K562 (cell line): ENCODE measurements at regions not wholly inside any gene's neighbourhood (a gene's known extent, or its start where the extent isn't known, plus 50 kb on each side); places are given as distances from the start of the nearest gene placed in this dataset.

Source experiments
- ATAC-seq: fragments of 200-7000 bp; cut with Tn5 transposase; 3 replicates; pipeline ENCODE4 v1.9.1; 2020; ENCODE audit warnings: moderate library complexity
- BruUV-seq: library from RNA; stranded (reverse); fragments of 400-500 nt; replicated peaks from 2 replicates; lab custom pipeline; 2021; lab: Mats Ljungman, UMichigan
- CTCF ChIA-PET: fragments of 300-600 bp; formaldehyde crosslinking; extraction: SDS; loops from one replicate; lab custom pipeline; 2021; ENCODE audit warnings: low intra/inter-chr PET ratio; lab: Yijun Ruan, JAX
- POLR2A ChIA-PET: fragments of 300-600, 350-650 bp; sonication (Branson Sonifier 250); formaldehyde crosslinking; extraction: SDS; loops from one replicate; lab custom pipeline; 2021; ENCODE audit warnings: antibody characterized with exemption, inconsistent platforms; lab: Yijun Ruan, JAX
- DNase-seq, 4 experiments: peaks; one replicate each; pipeline versions ENCODE4 v3.0.0 to v3.0.0-alpha.2; 2011 to 2018; ENCODE audit warnings: low spot score in 3 of 4, mixed read lengths in 3 of 4; ENCODE audit errors: extremely low read depth in 1 of 4
- FAIRE-seq: peaks from 2 replicates; lab custom pipeline; 2011; peaks lifted over from hg19 to GRCh38; lab: Jason Lieb, UNC
- H2AFZ ChIP-seq: 2 replicates; pipeline ENCODE4 v1.6.0; 2011; ENCODE audit warnings: low read depth, low read length, control low read depth, inconsistent platforms
- H3K27ac ChIP-seq: fragments of 200-600 bp; 3 replicates; pipeline ENCODE4 v1.8.0; 2011; ENCODE audit warnings: low read depth, mild to moderate bottlenecking, control low read depth, inconsistent platforms, low read length, moderate library complexity, mixed read lengths; ENCODE audit errors: extremely low read depth
- H3K27me3 ChIP-seq, 2 experiments: fragments of 300-600 bp in 1 of 2; 2 replicates in 1 of 2; 3 replicates in 1 of 2; pipeline versions ENCODE4 v1.6.0 to v1.8.0; 2011; ENCODE audit warnings: inconsistent platforms in 2 of 2, low read length in 2 of 2, mild to moderate bottlenecking in 1 of 2, mixed read lengths in 1 of 2, moderate library complexity in 1 of 2; ENCODE audit not compliant: control insufficient read depth in 2 of 2, insufficient read depth in 2 of 2
- H3K36me3 ChIP-seq: fragments of 300-600 bp; 3 replicates; pipeline ENCODE4 v1.8.0; 2011; ENCODE audit warnings: mild to moderate bottlenecking, low read length, inconsistent platforms; ENCODE audit not compliant: control insufficient read depth, insufficient read depth
- H3K4me1 ChIP-seq, 2 experiments: fragments of 200-600 bp in 1 of 2; replicated peaks in 1 of 2; 2 replicates in 1 of 2; 3 replicates in 1 of 2; pipeline versions ENCODE4 v1.5.1 to v1.8.0; 2011; ENCODE audit warnings: inconsistent platforms in 2 of 2, low read length in 2 of 2, mild to moderate bottlenecking in 1 of 2, mixed read lengths in 1 of 2, moderate library complexity in 1 of 2; ENCODE audit not compliant: control insufficient read depth in 2 of 2, insufficient read depth in 2 of 2
- H3K4me2 ChIP-seq: 2 replicates; pipeline ENCODE4 v1.6.1; 2011; ENCODE audit warnings: low read length, control low read depth, inconsistent platforms, mixed read lengths; ENCODE audit not compliant: insufficient read depth
- H3K4me3 ChIP-seq: fragments of 200-600 bp; sonication (generic), shearing (Covaris generic); 2 replicates; pipeline ENCODE4 v1.5.1; 2016; ENCODE audit warnings: control low read depth, inconsistent platforms
- H3K79me2 ChIP-seq: fragments of 200-600 bp; 3 replicates; pipeline ENCODE4 v1.8.0; 2011; ENCODE audit warnings: low read length, inconsistent platforms; ENCODE audit not compliant: control insufficient read depth, insufficient read depth
- H3K9ac ChIP-seq, 2 experiments: 2 replicates each; pipeline versions ENCODE4 v1.6.0 to v1.6.1; 2011; ENCODE audit warnings: low read depth in 2 of 2, low read length in 2 of 2, control low read depth in 1 of 2, inconsistent platforms in 1 of 2, mild to moderate bottlenecking in 1 of 2, mixed read lengths in 1 of 2; ENCODE audit not compliant: insufficient read depth in 1 of 2
- H3K9me1 ChIP-seq: one replicate; pipeline ENCODE4 v1.6.0; 2011; ENCODE audit warnings: inconsistent platforms, mild to moderate bottlenecking, low read length, moderate library complexity; ENCODE audit not compliant: control insufficient read depth, insufficient read depth
- H3K9me3 ChIP-seq: replicated peaks from 2 replicates; pipeline ENCODE4 v1.5.1; 2011; ENCODE audit warnings: low read depth, low read length, inconsistent platforms; ENCODE audit not compliant: control insufficient read depth, insufficient read depth
- H4K20me1 ChIP-seq: replicated peaks from 2 replicates; pipeline ENCODE4 v1.6.1; 2011; ENCODE audit warnings: low read length, inconsistent platforms, mixed read lengths; ENCODE audit not compliant: control insufficient read depth, insufficient read depth
- BRD4 ChIP-seq: fragments of 200-600 bp; sonication (generic); IDR thresholded peaks from 2 replicates; pipeline ENCODE4 v1.6.1; 2017; ENCODE audit warnings: inconsistent platforms
- CBX3 ChIP-seq, 2 experiments: IDR thresholded peaks; 1 replicate in 1 of 2; 2 replicates in 1 of 2; pipeline ENCODE4 v1.6.1; 2012; ENCODE audit warnings: inconsistent platforms in 2 of 2, low read length in 2 of 2, borderline replicate concordance in 1 of 2, control low read depth in 1 of 2
- ELF2 ChIP-seq: fragments of 250-450 bp; sonication (Bioruptor Pico); IDR thresholded peaks from 2 replicates; pipeline ENCODE4 v1.5.0; 2021; ENCODE audit warnings: mild to moderate bottlenecking
- FIP1L1 ChIP-seq: fragments of 200-400 bp; formaldehyde crosslinking; IDR thresholded peaks from 2 replicates; pipeline ENCODE4 v1.6.1; 2018; ENCODE audit warnings: mild to moderate bottlenecking, low read depth, low read length; ENCODE audit not compliant: poor library complexity, severe bottlenecking
- FOSL1 ChIP-seq: fragments of 200-800 bp; sonication (Bioruptor generic); conservative IDR thresholded peaks from 2 replicates; pipeline ENCODE4 v1.6.1; 2016; ENCODE audit warnings: missing genetic modification characterization, missing compliant biosample characterization
- HDAC6 ChIP-seq: IDR thresholded peaks from 2 replicates; pipeline ENCODE4 v1.6.1; 2012; ENCODE audit warnings: low read depth, mild to moderate bottlenecking, control low read depth, inconsistent platforms, low read length, moderate library complexity
- PRMT5 ChIP-seq: sonication (generic); formaldehyde crosslinking; IDR thresholded peaks from 2 replicates; pipeline ENCODE4 v1.5.0; 2020; ENCODE audit warnings: missing genetic modification reagents
- RFX1 ChIP-seq: fragments of 450-650 bp; IDR thresholded peaks from 2 replicates; pipeline ENCODE4 v1.6.1; 2016; ENCODE audit warnings: mild to moderate bottlenecking, moderate library complexity
- SMAD4 ChIP-seq: fragments of 250-450 bp; sonication (Bioruptor Pico); conservative IDR thresholded peaks from 2 replicates; pipeline ENCODE4 v1.8.0; 2021; ENCODE audit warnings: inconsistent platforms, mild to moderate bottlenecking, moderate library complexity
- TAF15 ChIP-seq: fragments of 200-400 bp; formaldehyde crosslinking; IDR thresholded peaks from 2 replicates; pipeline ENCODE4 v1.6.1; 2017; ENCODE audit warnings: mild to moderate bottlenecking, low read depth, low read length, moderate library complexity
- ZNF311 ChIP-seq: fragments of 250-450 bp; sonication (Bioruptor Pico); IDR thresholded peaks from 2 replicates; pipeline ENCODE4 v1.4.0; 2020; ENCODE audit warnings: mild to moderate bottlenecking, moderate library complexity
- ZNF384 ChIP-seq: IDR thresholded peaks from 2 replicates; pipeline ENCODE4 v1.6.1; 2012; ENCODE audit warnings: low read depth, low read length, improper control_type of control experiment
- WGBS: fragments of 100-300 bp; shearing (Covaris generic); methylation state at CpG from one replicate; pipeline ENCODE4 v1.1.6; 2016; ENCODE audit warnings: low coverage, mixed read lengths; ENCODE audit not compliant: insufficient coverage; ENCODE audit errors: missing lambda C conversion rate; 5-methylcytosine and 5-hydroxymethylcytosine counted together
- in situ Hi-C: fragments of 300-500 bp; cut with MboI; formaldehyde crosslinking; loops from 4 replicates; pipeline ENCODE4 v1.15.0; 2018; ENCODE audit warnings: inconsistent platforms, mixed read lengths
- intact Hi-C: fragments of 100-400 bp; cut with micrococcal nuclease; formaldehyde crosslinking; loops from 2 replicates; pipeline ENCODE4 v1.14.2; 2022
- TF ChIP-seq, protein P1 (sequence below), 2 experiments: fragments of 450-650 bp; IDR thresholded peaks; 2 replicates each; pipeline ENCODE4 v1.6.1; 2016
- TF ChIP-seq, protein P2 (sequence below): fragments of 450-650 bp; formaldehyde crosslinking; IDR thresholded peaks from 2 replicates; pipeline ENCODE4 v1.4.0; 2020; ENCODE audit warnings: mild to moderate bottlenecking, moderate library complexity
- TF ChIP-seq, protein P3 (sequence below): sonication (generic); formaldehyde crosslinking; IDR thresholded peaks from 2 replicates; pipeline ENCODE4 v1.8.0; 2022; ENCODE audit warnings: mild to moderate bottlenecking, missing genetic modification reagents
- TF ChIP-seq, protein P4 (sequence below), 2 experiments: fragments of 450-650 bp in 1 of 2; sonication (generic) in 1 of 2; formaldehyde crosslinking in 1 of 2; IDR thresholded peaks in 1 of 2; conservative IDR thresholded peaks in 1 of 2; 2 replicates each; pipeline versions ENCODE4 v1.6.1 to v1.8.1; 2016 to 2023; ENCODE audit warnings: mild to moderate bottlenecking in 2 of 2, moderate library complexity in 2 of 2, inconsistent platforms in 1 of 2, missing genetic modification reagents in 1 of 2

DNA sequence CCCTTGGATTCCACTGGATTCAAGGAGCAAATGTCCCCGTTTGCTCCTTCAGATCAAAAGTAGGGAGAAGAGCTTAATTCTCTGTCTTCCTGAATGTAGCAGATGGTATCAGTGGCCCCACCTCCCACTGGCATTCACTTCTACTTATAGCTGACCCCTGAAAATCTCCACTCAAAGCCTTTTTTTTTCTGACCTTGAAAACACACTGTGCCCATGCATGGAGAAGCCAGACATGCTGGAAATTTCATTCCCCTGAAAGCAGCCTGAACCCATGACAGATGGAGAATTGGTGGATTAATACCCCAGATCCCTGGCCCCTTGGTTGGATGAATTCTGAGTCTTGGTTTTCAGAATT is 76.6 kb upstream of the UBAC2 start (continued):
- TF ChIP-seq TAF15 (no peak), PRMT5 (CRISPR knock-in tag) (no peak), ZNF311 (CRISPR knock-in tag) (no peak), RFX1 (no peak)
- TF ChIP-seq, all 486 proteins: peak for 0

DNA sequence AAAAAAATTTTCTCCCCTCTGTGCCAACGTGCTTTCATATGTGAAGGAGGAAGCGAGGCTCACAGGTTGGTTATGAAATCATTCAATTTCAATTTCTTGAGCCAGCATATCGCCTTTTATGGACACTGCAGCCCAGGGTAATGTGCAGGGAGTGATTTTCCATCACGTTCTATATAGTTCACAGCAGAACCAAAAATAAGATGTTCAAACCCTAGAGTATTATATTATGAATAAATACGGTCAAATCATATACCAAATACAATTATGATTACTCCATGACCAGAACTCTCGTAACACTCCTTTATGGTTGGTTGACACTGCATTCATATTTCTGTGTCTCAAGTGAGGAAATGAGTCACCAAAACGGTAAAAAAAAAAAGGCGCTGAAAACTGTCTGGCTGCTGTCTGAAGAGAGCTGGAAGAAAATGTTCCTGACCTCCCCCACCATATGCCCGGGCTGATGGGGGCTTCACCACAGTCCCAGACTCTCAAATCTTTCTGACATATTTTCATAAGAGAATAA is 75.8 kb upstream of the UBAC2 start:
- in situ Hi-C loops (no loop called here), intact Hi-C loops (no loop called here)
- FAIRE-seq: no peak
- no peak overlapping the region for H2AFZ ChIP-seq
- POLR2A ChIA-PET: interaction anchor here (0.6 to 0.7 kb wide), 3 partner anchors 10 to 1669 kb away, joined by 3 to 4 read pairs (median 3); no protein-coding TSS in a partner anchor
- H3K4me3 ChIP-seq: no peak overlapping the region
- no peak overlapping the region for H3K9ac ChIP-seq
- no TSS peak for BruUV-seq
- ATAC-seq: no peak
- CTCF ChIA-PET: interaction anchor here (0.5 kb wide), 1 partner anchor 8 kb away, joined by 3 read pairs; no protein-coding TSS in a partner anchor
- H3K9me3 ChIP-seq: no peaks in the 10 kb centered on the region
- H3K36me3 ChIP-seq: no peaks in the 10 kb centered on the region
- WGBS: 16% methylated on average over 8 of the region's 9 CpGs
- no peaks in the 10 kb centered on the region for H4K20me1 ChIP-seq
- H3K9me1 ChIP-seq: no peaks in the 10 kb centered on the region
- no peak overlapping the region for H3K27ac ChIP-seq
- peaks cover 0 to 5% of the 10 kb centered on the region in 2 experiments; a peak in 3 of 5 replicates for H3K4me1 ChIP-seq
- H3K4me2 ChIP-seq: no peak overlapping the region
- DNase-seq: peak in 2 of 4 experiments; percentile 15 to 26
- no peaks in the 10 kb centered on the region for H3K79me2 ChIP-seq
- no peaks in the 10 kb centered on the region for H3K27me3 ChIP-seq
- TF ChIP-seq BRD4: no peak
- peak; percentile 77 for TF ChIP-seq ZNF384
- TF ChIP-seq FOSL1 (tag): peak; percentile 80
- TF ChIP-seq CBX3 (IDR thresholded peaks at IDR 0.05; ENCODE audit: borderline replicate concordance in 1 of 2, low read length in 2 of 2): no peak
- TF ChIP-seq FIP1L1: no peak
- TF ChIP-seq HDAC6: no peak
- TF ChIP-seq, protein P1, sequence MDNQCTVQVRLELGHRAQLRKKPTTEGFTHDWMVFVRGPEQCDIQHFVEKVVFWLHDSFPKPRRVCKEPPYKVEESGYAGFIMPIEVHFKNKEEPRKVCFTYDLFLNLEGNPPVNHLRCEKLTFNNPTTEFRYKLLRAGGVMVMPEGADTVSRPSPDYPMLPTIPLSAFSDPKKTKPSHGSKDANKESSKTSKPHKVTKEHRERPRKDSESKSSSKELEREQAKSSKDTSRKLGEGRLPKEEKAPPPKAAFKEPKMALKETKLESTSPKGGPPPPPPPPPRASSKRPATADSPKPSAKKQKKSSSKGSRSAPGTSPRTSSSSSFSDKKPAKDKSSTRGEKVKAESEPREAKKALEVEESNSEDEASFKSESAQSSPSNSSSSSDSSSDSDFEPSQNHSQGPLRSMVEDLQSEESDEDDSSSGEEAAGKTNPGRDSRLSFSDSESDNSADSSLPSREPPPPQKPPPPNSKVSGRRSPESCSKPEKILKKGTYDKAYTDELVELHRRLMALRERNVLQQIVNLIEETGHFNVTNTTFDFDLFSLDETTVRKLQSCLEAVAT (IDR thresholded peaks at IDR 0.05): no peak
- no peak for TF ChIP-seq ELF2 (CRISPR knock-in tag)
- peak; percentile 40; the same call in 1 of the 2 replicates for TF ChIP-seq SMAD4
- TF ChIP-seq, protein P2, sequence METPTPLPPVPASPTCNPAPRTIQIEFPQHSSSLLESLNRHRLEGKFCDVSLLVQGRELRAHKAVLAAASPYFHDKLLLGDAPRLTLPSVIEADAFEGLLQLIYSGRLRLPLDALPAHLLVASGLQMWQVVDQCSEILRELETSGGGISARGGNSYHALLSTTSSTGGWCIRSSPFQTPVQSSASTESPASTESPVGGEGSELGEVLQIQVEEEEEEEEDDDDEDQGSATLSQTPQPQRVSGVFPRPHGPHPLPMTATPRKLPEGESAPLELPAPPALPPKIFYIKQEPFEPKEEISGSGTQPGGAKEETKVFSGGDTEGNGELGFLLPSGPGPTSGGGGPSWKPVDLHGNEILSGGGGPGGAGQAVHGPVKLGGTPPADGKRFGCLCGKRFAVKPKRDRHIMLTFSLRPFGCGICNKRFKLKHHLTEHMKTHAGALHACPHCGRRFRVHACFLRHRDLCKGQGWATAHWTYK (CRISPR knock-in tag): no peak
- TF ChIP-seq, protein P3, sequence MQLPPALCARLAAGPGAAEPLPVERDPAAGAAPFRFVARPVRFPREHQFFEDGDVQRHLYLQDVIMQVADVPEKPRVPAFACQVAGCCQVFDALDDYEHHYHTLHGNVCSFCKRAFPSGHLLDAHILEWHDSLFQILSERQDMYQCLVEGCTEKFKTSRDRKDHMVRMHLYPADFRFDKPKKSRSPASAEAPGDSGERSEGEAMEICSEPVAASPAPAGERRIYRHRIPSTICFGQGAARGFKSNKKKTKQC (CRISPR knock-in tag): no peak
- TF ChIP-seq, protein P4, sequence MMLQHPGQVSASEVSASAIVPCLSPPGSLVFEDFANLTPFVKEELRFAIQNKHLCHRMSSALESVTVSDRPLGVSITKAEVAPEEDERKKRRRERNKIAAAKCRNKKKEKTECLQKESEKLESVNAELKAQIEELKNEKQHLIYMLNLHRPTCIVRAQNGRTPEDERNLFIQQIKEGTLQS (IDR thresholded peaks at IDR 0.05): peak; percentile 49; the same call in 1 of the 2 replicates
- TF ChIP-seq, protein P4 (CRISPR knock-in tag; conservative IDR thresholded peaks at IDR 0.05): no peak
